Stimulated activated CD8-positive, alpha-beta memory T cell treated with anti-CD3 and anti-CD28 coated beads, Interleukin-7, amount 100 ng/mL, for 1 hour (primary cell): ENCODE measurements at regions not wholly inside any gene's neighbourhood (a gene's known extent, or its start where the extent isn't known, plus 50 kb on each side); places are given as distances from the start of the nearest gene placed in this dataset.
A peak's percentile ranks its signal among the peaks of the same experiment; 100 is the strongest.
"Not testable (repeated sequence)": the region's sequence is repeated elsewhere in the genome, so short reads cannot be mapped to it uniquely, and the experiment has no call there.

Experiments used
- DNase-seq, 2 donors: peaks; one replicate each; pipeline ENCODE4 v3.0.0-alpha.2; 2020; ENCODE audit warnings: low read depth in 2 of 2

- DNase-seq = no peak
These were observed 54.0 kb upstream of the ANKRD28 start for GRCh38 chr3:15851735-15852134.

DNA sequence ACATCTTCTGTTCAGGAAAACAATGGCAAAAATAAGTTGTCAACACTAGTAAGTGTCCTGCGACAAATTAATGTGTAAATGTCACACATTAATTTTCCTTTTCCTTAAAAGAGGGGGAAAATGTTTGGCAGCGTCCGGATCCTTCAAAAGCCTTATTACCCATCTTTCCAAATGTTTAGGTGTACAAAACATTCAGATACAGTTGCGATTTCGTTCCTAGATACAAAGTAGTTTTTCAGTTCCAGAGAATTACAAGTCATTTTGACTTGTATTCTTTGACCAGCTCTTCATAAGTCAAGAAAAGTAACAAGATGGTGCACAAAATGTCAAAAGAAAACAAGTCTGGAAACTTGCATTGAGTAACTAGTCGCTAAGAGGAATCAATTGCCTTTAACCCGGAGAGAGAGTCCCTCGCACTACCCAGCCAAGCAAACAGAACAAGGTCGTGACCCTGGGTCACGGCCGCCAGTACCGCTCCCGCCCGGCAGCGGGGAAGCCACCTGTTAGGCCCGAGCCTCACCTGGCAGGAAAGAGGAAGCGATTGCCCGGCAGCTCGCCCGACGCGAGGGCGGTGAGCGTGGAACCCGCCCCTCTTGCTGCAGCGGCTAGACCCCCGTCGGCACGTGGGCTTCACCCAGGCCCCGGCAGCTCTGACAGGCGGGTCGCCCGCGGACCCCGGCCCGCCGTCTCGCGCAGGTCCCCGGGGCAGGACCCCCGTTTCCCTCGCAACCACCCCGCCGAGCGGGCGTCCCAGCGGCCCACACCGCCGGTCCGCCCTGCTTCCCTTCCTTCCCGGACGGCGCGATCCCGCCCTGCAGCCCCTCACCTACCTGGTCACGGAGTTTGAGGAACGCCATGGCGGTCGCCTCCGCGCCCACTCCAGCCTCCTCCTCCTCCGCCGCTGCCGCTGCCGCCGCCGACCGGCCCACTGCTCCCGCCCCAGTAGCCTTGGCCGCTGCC lies 61.0 kb upstream of the ANKRD28 start:
- DNase-seq = peak in 1 of 2 donors; percentile 23

DNA sequence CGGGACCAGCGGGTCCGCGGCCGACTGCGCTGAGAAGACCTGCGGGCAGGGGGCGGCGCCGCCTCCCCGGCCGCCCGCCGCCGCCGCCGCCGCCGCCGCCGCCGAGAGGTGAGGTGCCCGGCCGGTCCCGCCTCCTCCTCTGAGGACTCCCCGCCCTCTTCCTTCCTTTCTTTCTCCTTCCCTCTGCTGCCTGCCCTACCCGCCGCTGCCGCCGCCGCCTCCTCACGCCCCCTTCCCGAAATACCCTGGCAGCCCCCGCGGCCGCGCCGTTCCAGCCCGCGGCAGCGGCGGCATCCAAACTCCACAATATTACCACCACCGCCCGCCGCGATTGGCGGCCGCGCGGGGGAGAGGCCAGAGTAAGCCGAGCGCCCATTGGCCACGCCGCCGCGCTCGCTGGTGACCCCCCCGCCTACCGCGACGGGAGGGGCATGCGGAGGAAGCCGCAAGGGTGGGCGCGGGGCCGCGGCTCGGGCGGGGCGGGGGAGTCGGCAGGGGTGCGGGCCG lies 61.8 kb upstream of the ANKRD28 start:
- DNase-seq = peak; percentile 40 to 52

GRCh38 chr3:15860014-15860934 lies 62.5 kb upstream of the ANKRD28 start:
- no peak for DNase-seq

GRCh38 chr3:15861163-15861562 lies 63.4 kb upstream of the ANKRD28 start:
- no peak for DNase-seq

DNA sequence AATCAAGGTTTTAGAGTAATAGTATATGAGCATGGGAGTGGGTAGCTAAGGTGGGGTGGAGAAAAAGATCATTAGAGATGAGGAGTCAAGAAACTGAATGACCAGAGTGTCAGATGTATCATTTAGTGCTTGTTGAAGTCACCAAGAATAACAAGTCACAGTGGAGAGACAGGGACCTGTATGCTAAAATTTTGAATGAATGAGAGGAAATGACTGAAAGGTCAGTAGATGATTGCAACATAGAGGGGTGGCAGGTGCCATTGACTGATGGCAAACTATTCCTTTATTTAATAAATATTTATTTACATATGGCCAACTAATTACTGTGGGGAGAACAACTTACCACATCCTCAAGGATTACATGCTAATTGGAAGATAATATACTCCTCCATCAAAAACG lies 75.0 kb upstream of the ANKRD28 start:
- DNase-seq = no peak

DNA sequence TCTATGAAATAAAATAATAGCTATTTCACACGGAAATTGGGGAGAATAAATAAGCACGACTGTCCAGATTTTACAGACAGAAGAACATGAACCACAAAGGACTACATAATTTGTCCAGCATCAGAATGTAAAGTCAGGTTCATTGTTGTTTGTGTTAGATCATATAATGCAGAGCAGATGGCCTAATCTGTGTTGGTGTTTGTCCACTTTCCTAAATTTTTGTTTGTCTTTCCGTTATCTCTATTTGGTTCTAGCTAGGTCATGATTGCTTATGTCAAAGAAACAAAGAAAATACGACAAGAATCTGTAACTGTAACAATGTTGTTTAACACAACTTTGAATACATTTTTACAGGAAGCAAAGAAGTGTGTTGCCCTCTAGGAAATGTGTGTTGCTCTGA lies 75.6 kb upstream of the ANKRD28 start:
- no peak for DNase-seq

- no peak for DNase-seq
These were observed 77.4 kb upstream of the ANKRD28 start for GRCh38 chr3:15875016-15875689.

- DNase-seq = no peak
These were observed 78.9 kb upstream of the ANKRD28 start for GRCh38 chr3:15876669-15877068.

- no peak for DNase-seq
These were observed 80.0 kb upstream of the ANKRD28 start for GRCh38 chr3:15877813-15878212.

- not testable (repeated sequence) for DNase-seq
These were observed 82.0 kb upstream of the ANKRD28 start for GRCh38 chr3:15879787-15880186.

- no peak for DNase-seq
These were observed 84.8 kb upstream of the ANKRD28 start for GRCh38 chr3:15882577-15882976.

DNA sequence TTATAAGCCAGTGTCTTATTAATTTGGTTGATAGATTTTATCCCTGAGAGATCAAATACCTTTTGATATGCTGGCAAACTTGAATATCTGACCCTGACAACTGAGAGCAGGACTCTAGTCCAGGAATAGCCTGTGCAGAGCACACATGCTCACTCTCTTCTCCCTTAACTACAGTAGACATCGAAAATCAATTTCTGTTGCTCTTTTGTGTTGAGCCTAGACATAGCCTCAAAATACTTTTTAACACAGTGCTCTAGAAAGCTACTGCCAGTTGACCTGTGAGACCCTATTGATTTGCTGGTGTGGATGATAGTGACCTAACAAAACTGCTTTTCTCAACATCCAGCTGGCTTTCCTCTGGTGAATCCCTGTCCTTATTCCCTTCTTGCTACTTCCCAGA lies 86.4 kb upstream of the ANKRD28 start:
- no peak for DNase-seq

DNA sequence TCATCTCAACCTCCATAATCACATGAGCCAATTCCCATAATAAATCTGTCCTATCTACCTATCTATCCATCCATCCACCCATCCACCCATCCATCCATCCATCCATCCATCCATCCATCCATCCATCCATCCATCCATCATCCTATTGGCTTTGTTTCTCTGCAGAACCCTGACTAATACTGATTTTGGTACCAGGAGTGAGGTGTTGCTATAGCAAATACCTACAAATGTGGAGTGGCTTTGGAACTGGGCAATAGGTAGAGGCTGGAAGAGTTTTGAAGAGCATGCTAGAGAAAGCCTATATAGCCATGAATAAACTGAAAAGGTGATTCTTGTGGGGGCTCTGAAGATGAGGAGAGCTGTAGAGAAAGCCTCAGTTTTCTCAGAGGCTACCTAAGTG lies 88.7 kb upstream of the ANKRD28 start:
- DNase-seq = no peak

DNA sequence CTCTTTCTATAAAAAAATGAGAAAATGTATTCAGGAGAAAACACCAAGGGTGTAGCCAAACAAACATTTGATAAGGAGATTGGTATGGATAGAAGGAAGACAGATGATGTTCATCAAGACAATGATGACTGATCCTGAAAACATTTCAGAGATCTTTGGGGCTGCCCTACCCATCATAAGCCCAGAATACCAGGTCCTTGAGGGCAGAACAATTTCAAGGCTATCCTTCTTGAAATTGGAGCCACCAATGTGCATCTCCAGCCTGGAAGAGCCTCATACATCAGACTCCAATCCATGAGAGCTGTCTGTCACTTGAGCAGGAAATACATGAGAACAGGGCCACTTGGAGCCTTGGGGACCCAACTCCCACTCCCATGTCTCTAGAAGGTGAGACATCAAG lies 89.5 kb upstream of the ANKRD28 start:
- no peak for DNase-seq

GRCh38 chr3:15889936-15890335 lies 92.2 kb upstream of the ANKRD28 start:
- no peak for DNase-seq

DNA sequence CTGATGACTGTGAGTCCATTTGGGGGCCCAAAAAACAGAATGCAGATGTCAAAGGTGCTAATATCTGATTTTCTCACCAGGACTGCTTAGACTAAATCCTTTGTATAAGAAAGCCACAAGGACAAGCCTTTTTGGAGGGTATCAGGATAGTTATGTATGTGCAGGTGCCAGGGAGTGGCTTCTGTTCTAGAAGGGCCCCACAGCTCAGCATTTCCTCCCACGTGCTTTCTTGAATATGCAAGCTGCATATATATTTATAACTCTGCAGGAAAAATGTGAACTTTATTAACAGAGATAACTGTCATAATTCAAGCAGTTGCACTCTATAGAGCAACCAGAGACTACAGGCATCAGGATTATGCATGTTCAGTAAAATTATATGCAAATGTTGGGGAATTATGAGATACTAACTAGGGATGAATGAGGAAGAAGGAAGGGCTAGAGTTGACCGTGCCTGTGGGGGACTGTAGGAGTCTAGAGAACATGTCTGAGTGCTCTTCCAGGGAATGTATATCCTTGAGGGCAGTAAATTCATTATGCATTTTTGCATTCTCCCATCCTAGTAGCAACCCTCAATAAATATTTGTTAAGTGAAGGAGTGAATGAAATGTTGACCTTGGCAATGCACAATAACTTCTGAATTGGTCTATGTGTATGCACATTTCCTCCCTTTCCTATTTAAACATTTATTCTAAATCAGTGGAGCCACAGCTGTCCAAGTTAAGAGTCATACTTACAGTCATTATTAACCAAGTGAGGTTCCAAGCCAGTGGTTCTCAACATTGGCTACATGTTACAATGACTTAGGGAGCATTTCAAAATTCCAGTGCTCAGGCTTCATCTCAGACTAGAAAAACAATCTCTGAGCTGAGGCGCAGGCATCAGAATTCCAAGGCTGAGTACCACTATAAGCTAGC lies 94.8 kb upstream of the ANKRD28 start:
- no peak for DNase-seq

DNA sequence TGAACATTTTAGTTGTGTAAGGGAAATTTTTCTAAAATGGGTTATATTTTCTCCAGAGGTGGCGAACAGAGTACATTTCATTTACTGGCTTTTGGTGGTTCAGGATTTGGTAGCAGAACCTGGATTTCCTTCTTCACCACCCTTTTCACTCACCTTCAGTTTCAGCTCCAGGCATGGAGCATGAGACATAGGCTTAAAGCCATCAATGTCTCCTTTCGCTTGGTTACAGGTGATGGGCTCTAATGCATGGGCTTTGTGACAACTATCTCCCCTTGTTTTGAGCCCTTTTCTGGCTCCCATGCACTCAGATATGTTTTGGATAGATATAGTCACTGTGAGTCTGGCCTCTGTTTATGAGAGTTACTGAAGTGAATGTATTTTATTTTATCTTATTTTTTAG lies 96.6 kb upstream of the ANKRD28 start:
- no peak for DNase-seq

DNA sequence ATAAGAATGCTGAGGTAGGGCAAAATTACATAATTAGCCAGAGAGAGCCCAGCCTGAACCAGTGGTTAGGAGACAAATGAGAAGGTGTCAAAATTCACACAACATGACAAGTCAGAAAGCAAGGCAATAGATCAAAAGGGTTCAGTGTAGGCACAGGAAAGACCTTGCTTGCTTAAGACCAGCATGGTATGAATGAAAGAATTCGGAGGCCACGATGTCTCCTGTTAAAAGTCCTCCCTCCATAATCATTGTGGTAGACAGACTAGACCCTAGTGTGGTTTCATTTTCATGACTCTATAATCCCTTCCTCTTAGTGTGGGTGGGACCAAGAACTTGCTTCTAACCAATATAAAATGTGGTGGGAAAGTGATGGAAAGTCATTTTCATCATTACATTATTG lies 98.7 kb upstream of the ANKRD28 start:
- no peak for DNase-seq

DNA sequence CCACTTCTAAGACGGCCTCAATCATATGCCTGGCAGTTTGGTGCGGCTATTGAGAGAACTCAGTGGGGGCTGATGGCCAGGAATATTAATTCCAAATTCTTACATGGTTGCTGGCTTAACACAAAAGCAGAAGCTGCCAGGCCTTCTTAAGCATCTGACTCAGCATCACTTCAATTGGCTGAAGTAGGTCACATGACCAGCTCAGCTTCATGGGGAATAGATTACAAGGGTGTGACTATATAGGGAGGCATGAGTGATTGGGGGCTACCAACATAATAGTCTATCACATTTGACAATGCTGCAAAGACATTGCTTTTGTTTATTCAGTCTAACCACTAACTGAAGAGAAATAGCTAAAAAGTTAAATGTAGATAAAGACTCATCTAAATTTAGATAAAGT lies 101.6 kb upstream of the ANKRD28 start:
- DNase-seq = no peak

- no peak for DNase-seq
These were observed 105.4 kb upstream of the ANKRD28 start for GRCh38 chr3:15903164-15903563.
